ENCODE measurements at regions not wholly inside any gene's neighbourhood (a gene's known extent, or its start where the extent isn't known, plus 50 kb on each side); places are given as distances from the start of the nearest gene placed in this dataset.

DNA sequence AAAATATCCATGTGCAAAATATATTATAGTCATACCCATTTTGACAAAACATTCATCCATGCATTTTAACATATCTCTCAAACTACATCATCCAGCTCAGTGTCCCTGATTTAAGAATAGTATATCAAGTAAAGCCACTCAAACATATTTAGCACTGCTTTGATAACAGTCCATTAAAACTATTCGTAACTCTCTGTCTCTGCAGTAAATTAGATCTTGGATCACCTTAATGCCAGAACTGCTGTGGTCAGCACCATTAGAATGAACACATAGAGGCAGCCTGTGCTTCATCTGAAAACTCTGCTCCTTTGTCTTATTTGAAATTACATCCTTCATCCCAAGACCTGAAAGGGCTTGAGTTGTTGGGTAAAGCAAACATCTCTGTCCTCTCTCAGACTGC lies 234.0 kb downstream of the MBD2 start:
- no peak for DNase-seq (ENCODE audit: low read depth, low spot score)
- Histone ChIP-seq H3K4me3 (ENCODE audit: low read length) (no peak overlapping the region), H3K27me3 (ENCODE audit: control insufficient read depth, insufficient read depth, low read length) (no peaks in the 10 kb centered on the region), H3K27ac (ENCODE audit: low read length) (no peak overlapping the region), H3K4me1 (ENCODE audit: control insufficient read depth, insufficient read depth, low read length) (no peaks in the 10 kb centered on the region), H3K9me3 (ENCODE audit: control insufficient read depth, insufficient read depth, low read length) (no peaks in the 10 kb centered on the region), H3K36me3 (ENCODE audit: control insufficient read depth, insufficient read depth, low read length) (no peaks in the 10 kb centered on the region)
- no CpG with 5 or more reads among the region's 1 CpG for WGBS (ENCODE audit: insufficient coverage, insufficient read length)

GRCh38 chr18:53984021-53984420 lies 240.4 kb downstream of the MBD2 start:
- whole genome bisulfite sequencing (ENCODE audit: insufficient coverage, insufficient read length): no CpG with 5 or more reads among the region's 3 CpGs
- Histone ChIP-seq H3K27me3 (ENCODE audit: control insufficient read depth, insufficient read depth, low read length) (no peaks in the 10 kb centered on the region), H3K4me1 (ENCODE audit: control insufficient read depth, insufficient read depth, low read length) (no peaks in the 10 kb centered on the region), H3K9me3 (ENCODE audit: control insufficient read depth, insufficient read depth, low read length) (no peaks in the 10 kb centered on the region), H3K4me3 (ENCODE audit: low read length) (no peak overlapping the region), H3K36me3 (ENCODE audit: control insufficient read depth, insufficient read depth, low read length) (no peaks in the 10 kb centered on the region), H3K27ac (ENCODE audit: low read length) (no peak overlapping the region)
- DNase-seq (ENCODE audit: low read depth, low spot score): no peak

GRCh38 chr18:53971331-53971730 lies 253.1 kb downstream of the MBD2 start:
- WGBS (ENCODE audit: insufficient coverage, insufficient read length): no CpG with 5 or more reads among the region's 1 CpG
- H3K36me3 ChIP-seq (ENCODE audit: control insufficient read depth, insufficient read depth, low read length): no peaks in the 10 kb centered on the region
- DNase-seq (ENCODE audit: low read depth, low spot score): no peak
- no peaks in the 10 kb centered on the region for H3K9me3 ChIP-seq (ENCODE audit: control insufficient read depth, insufficient read depth, low read length)
- no peak overlapping the region for H3K4me3 ChIP-seq (ENCODE audit: low read length)
- H3K27me3 ChIP-seq (ENCODE audit: control insufficient read depth, insufficient read depth, low read length): no peaks in the 10 kb centered on the region
- H3K27ac ChIP-seq (ENCODE audit: low read length): no peak overlapping the region
- H3K4me1 ChIP-seq (ENCODE audit: control insufficient read depth, insufficient read depth, low read length): no peaks in the 10 kb centered on the region

DNA sequence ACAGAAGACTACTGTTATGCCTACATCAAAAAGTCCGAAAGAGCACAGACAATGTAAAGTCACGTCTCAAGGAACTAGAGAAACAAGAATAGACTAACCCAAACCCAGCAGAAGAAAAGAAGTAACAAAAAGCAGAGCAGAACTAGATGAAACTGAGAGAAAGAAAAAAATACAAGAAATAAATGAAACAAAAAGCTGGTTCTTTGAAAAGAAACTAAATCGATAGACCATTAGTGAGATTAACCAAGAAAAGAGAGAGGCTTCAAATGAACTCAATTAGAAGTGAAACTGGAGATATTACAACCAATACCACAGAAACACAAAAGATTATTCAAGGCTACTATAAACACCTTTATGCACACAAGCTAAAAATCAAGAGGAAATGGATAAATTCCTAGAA lies 271.8 kb downstream of the MBD2 start:
- no peaks in the 10 kb centered on the region for H3K36me3 ChIP-seq (ENCODE audit: control insufficient read depth, insufficient read depth, low read length)
- no peaks in the 10 kb centered on the region for H3K4me1 ChIP-seq (ENCODE audit: control insufficient read depth, insufficient read depth, low read length)
- no peak for DNase-seq (ENCODE audit: low read depth, low spot score)
- WGBS (ENCODE audit: insufficient coverage, insufficient read length): no CpG with 5 or more reads among the region's 3 CpGs
- no peaks in the 10 kb centered on the region for H3K9me3 ChIP-seq (ENCODE audit: control insufficient read depth, insufficient read depth, low read length)
- H3K27ac ChIP-seq (ENCODE audit: low read length): no peak overlapping the region
- no peaks in the 10 kb centered on the region for H3K27me3 ChIP-seq (ENCODE audit: control insufficient read depth, insufficient read depth, low read length)
- H3K4me3 ChIP-seq (ENCODE audit: low read length): no peak overlapping the region

GRCh38 chr18:53950545-53950944 lies 273.9 kb downstream of the MBD2 start:
- Histone ChIP-seq H3K4me3 (ENCODE audit: low read length) (no peak overlapping the region), H3K9me3 (ENCODE audit: control insufficient read depth, insufficient read depth, low read length) (no peaks in the 10 kb centered on the region), H3K27me3 (ENCODE audit: control insufficient read depth, insufficient read depth, low read length) (no peaks in the 10 kb centered on the region), H3K27ac (ENCODE audit: low read length) (no peak overlapping the region), H3K36me3 (ENCODE audit: control insufficient read depth, insufficient read depth, low read length) (no peaks in the 10 kb centered on the region), H3K4me1 (ENCODE audit: control insufficient read depth, insufficient read depth, low read length) (no peaks in the 10 kb centered on the region)
- no CpG with 5 or more reads among the region's 1 CpG for WGBS (ENCODE audit: insufficient coverage, insufficient read length)
- no peak for DNase-seq (ENCODE audit: low read depth, low spot score)

- DNase-seq (ENCODE audit: low read depth, low spot score): no peak
- Histone ChIP-seq H3K4me1 (ENCODE audit: control insufficient read depth, insufficient read depth, low read length) (no peaks in the 10 kb centered on the region), H3K27ac (ENCODE audit: low read length) (no peak overlapping the region), H3K9me3 (ENCODE audit: control insufficient read depth, insufficient read depth, low read length) (peaks cover 4% of the 10 kb centered on the region), H3K4me3 (ENCODE audit: low read length) (no peak overlapping the region), H3K36me3 (ENCODE audit: control insufficient read depth, insufficient read depth, low read length) (no peaks in the 10 kb centered on the region), H3K27me3 (ENCODE audit: control insufficient read depth, insufficient read depth, low read length) (no peaks in the 10 kb centered on the region)
These were observed 275.5 kb downstream of the MBD2 start for GRCh38 chr18:53948991-53949390.

- WGBS (ENCODE audit: insufficient coverage, insufficient read length): no CpG with 5 or more reads among the region's 5 CpGs
- no peak overlapping the region for H3K4me3 ChIP-seq (ENCODE audit: low read length)
- no peaks in the 10 kb centered on the region for H3K36me3 ChIP-seq (ENCODE audit: control insufficient read depth, insufficient read depth, low read length)
- no peak overlapping the region for H3K27ac ChIP-seq (ENCODE audit: low read length)
- no peak for DNase-seq (ENCODE audit: low read depth, low spot score)
- no peaks in the 10 kb centered on the region for H3K27me3 ChIP-seq (ENCODE audit: control insufficient read depth, insufficient read depth, low read length)
- H3K4me1 ChIP-seq (ENCODE audit: control insufficient read depth, insufficient read depth, low read length): no peaks in the 10 kb centered on the region
- peaks cover 4% of the 10 kb centered on the region for H3K9me3 ChIP-seq (ENCODE audit: control insufficient read depth, insufficient read depth, low read length)
These were observed 277.3 kb downstream of the MBD2 start for GRCh38 chr18:53947092-53947640.

- no peak overlapping the region for H3K27ac ChIP-seq (ENCODE audit: low read length)
- DNase-seq (ENCODE audit: low read depth, low spot score): no peak
- no peaks in the 10 kb centered on the region for H3K4me1 ChIP-seq (ENCODE audit: control insufficient read depth, insufficient read depth, low read length)
- no peaks in the 10 kb centered on the region for H3K27me3 ChIP-seq (ENCODE audit: control insufficient read depth, insufficient read depth, low read length)
- peaks cover 4% of the 10 kb centered on the region for H3K9me3 ChIP-seq (ENCODE audit: control insufficient read depth, insufficient read depth, low read length)
- no peak overlapping the region for H3K4me3 ChIP-seq (ENCODE audit: low read length)
- no CpG with 5 or more reads among the region's 1 CpG for WGBS (ENCODE audit: insufficient coverage, insufficient read length)
- H3K36me3 ChIP-seq (ENCODE audit: control insufficient read depth, insufficient read depth, low read length): no peaks in the 10 kb centered on the region
These were observed 277.9 kb downstream of the MBD2 start for GRCh38 chr18:53946594-53946993.

- Histone ChIP-seq H3K27ac (ENCODE audit: low read length) (no peak overlapping the region), H3K27me3 (ENCODE audit: control insufficient read depth, insufficient read depth, low read length) (no peaks in the 10 kb centered on the region), H3K36me3 (ENCODE audit: control insufficient read depth, insufficient read depth, low read length) (no peaks in the 10 kb centered on the region), H3K4me1 (ENCODE audit: control insufficient read depth, insufficient read depth, low read length) (no peaks in the 10 kb centered on the region), H3K9me3 (ENCODE audit: control insufficient read depth, insufficient read depth, low read length) (peaks cover 4% of the 10 kb centered on the region), H3K4me3 (ENCODE audit: low read length) (no peak overlapping the region)
- peak; percentile 35 for DNase-seq (ENCODE audit: low read depth, low spot score)
- WGBS (ENCODE audit: insufficient coverage, insufficient read length): no CpG with 5 or more reads among the region's 4 CpGs
These were observed 279.7 kb downstream of the MBD2 start for GRCh38 chr18:53944721-53945120.

DNA sequence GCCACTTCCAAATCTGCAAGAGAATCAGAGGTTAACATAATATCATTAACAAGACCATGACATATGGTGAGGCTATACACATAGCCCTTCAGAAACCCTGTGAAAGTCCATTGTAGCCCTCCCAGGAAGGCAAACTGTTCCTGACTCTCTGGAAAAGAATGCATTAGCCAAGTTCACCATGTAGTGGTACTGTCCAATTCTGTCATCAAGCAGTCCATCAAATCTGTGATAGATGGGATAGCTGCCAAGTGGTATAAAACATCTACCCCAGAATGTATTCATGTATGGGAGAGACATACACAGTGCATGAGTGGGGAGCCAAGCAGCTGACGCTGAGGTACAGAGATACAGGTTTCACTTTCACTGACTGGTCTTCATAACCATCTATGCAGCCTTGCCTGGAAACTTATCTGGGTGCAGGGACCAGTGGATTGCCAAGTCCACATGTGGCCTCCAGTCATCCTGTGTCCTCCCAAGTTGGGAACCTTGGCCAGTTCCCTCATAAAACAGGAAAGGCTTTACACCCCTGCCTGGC lies 281.1 kb downstream of the MBD2 start:
- no peak for DNase-seq (ENCODE audit: low read depth, low spot score)
- H3K27ac ChIP-seq (ENCODE audit: low read length): no peak overlapping the region
- no peak overlapping the region for H3K4me3 ChIP-seq (ENCODE audit: low read length)
- no CpG with 5 or more reads among the region's 1 CpG for WGBS (ENCODE audit: insufficient coverage, insufficient read length)
- H3K36me3 ChIP-seq (ENCODE audit: control insufficient read depth, insufficient read depth, low read length): no peaks in the 10 kb centered on the region
- H3K4me1 ChIP-seq (ENCODE audit: control insufficient read depth, insufficient read depth, low read length): no peaks in the 10 kb centered on the region
- no peaks in the 10 kb centered on the region for H3K27me3 ChIP-seq (ENCODE audit: control insufficient read depth, insufficient read depth, low read length)
- peaks cover 4% of the 10 kb centered on the region for H3K9me3 ChIP-seq (ENCODE audit: control insufficient read depth, insufficient read depth, low read length)

GRCh38 chr18:53941601-53942338 lies 282.7 kb downstream of the MBD2 start:
- Histone ChIP-seq H3K27ac (ENCODE audit: low read length) (no peak overlapping the region), H3K27me3 (ENCODE audit: control insufficient read depth, insufficient read depth, low read length) (no peaks in the 10 kb centered on the region), H3K4me1 (ENCODE audit: control insufficient read depth, insufficient read depth, low read length) (no peaks in the 10 kb centered on the region), H3K36me3 (ENCODE audit: control insufficient read depth, insufficient read depth, low read length) (no peaks in the 10 kb centered on the region), H3K9me3 (ENCODE audit: control insufficient read depth, insufficient read depth, low read length) (peaks cover 4% of the 10 kb centered on the region), H3K4me3 (ENCODE audit: low read length) (no peak overlapping the region)
- no peak for DNase-seq (ENCODE audit: low read depth, low spot score)
